ENCODE measurements at regions not wholly inside any gene's neighbourhood (a gene's known extent, or its start where the extent isn't known, plus 50 kb on each side); places are given as distances from the start of the nearest gene placed in this dataset.
"Not testable (repeated sequence)": the region's sequence is repeated elsewhere in the genome, so short reads cannot be mapped to it uniquely, and the experiment has no call there.

DNA sequence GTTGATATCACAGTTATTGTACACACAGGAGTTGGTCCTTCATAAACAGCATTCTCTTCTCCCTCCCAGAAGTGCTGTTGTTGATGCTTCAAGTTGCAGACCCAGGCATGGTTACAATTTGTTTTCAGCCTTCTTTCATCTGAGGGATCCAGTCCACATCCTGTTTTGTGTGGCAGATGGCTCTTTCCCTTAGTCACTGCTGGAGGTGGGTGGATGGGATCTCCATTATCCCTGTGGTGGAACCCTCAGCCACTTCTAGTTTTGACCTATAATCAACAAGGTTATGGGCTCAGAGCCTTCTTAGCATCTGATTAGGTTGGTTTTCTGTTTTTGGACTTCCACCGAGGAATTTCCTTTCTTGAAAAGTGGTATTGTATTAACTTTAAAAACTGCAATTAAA is 214.2 kb downstream of the SH2D4B start:
- DNase-seq (ENCODE audit: low read depth): no peak

DNA sequence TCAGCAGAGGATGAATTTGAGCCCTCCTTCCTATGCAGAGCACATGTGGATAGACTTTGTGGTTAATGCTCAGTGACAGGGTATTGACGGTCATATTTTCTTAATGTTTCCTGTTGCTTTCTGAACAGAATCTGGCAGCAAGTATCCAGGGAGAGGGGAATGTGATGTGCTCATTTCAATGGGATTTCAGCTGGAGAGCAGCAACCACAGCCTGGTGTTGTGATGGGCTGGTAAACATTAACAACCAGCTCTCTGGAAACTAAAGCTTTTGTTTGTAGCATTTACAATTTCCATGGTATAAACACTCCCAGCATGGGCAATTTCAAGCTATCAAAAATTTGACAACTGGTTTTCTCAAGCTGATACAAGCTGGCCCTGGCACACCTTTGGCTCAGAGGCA is 215.9 kb downstream of the SH2D4B start:
- DNase-seq (ENCODE audit: low read depth): no peak

DNA sequence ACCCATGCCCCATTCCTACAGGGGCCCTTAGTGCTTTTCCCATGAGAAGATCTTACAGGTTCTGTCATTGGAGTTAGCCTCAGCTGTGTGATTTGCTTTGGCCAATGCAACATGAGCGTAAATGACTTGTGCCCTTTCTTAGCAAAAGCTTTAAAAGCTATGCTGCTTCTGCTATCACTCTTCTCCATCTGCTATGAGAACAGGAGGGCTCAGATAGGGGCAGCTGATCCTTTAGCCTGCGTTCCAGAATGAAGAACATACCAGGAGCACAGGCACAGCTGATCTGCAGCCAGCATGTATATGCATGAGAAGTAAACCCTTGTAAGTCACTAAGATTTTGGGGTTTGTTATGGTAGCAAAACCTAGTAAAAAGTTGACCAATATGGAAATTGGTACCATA is 218.2 kb downstream of the SH2D4B start:
- DNase-seq (ENCODE audit: low read depth): no peak

DNA sequence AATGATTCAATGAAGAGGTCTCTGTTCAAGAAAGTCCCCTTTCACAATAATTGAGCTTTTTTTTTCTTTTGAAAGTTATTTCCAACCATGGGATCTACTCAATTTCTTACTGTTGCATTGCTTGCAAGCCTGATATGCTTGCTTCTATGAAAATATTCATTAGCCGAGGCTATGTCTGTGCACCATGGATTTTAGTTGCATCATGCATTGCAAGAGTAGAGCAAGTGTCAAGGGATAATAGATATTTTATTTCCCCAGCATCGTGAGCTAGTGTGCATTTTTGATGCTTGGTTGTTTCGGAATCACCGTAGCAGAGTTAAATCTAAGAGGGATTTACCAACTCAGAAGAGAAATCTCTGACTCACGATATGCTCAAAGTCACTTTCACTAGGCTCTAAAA is 222.0 kb downstream of the SH2D4B start:
- DNase-seq (ENCODE audit: low read depth): no peak

DNA sequence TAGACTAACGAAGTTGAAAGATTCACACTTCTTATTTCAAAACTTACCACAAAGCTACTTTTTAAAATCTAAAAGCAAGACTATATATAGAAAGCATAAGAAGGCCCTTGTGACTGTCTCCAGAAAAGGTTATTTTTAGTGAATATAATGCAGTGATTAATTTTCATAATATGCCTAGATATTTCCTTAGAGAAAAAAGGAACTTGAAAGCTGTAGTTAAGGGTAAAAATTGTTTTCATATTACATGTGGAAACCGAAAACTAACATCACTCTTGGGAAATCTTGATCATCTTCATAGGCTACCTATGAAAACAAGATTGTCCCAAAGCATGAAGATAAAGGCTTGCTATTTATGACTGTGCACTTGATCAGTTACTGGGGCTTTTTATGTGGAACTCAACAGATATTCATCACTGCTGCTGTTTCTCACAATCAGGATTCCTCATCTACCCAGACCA is 223.2 kb downstream of the SH2D4B start:
- no peak for DNase-seq (ENCODE audit: low read depth)

DNA sequence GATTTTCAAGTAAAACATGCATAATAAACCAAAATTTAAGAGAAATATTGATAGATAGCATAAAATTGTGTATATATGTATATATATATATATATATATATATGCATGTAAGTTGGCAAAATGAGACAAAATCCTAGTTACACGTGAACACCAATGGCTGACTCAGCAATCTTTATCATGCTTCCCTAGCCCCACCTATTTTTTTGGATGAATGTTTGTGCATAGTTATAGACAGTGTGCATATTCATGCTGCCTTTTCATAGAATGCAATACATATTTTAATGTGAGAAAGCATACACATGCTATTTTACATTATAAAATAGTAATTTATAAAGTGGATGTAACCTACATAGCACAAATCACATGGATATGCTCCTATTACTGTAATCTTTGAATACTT is 230.3 kb downstream of the SH2D4B start:
- no peak for DNase-seq (ENCODE audit: low read depth)

DNA sequence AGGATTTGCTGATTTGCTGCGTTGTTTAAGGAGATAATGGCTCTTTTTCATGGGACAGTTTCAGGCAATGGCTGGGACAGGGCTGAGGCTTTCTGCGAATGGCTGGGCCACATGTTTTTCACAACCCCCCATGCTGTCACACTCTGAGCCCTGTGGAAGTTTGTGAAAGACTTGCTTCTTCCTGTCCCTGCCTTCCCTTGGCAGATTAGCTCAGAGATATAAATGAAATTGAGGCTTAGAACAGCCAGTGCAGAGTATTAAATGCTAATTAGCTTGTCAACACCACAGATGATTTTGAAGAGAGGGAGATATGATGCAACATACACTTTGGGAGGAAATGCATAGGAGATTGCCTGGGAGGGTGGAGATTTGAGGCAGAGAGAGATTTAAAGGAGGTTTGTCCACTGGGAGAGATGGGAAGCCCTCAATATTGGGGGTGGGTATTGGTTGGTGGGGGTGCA is 232.0 kb downstream of the SH2D4B start:
- DNase-seq (ENCODE audit: low read depth): no peak

DNA sequence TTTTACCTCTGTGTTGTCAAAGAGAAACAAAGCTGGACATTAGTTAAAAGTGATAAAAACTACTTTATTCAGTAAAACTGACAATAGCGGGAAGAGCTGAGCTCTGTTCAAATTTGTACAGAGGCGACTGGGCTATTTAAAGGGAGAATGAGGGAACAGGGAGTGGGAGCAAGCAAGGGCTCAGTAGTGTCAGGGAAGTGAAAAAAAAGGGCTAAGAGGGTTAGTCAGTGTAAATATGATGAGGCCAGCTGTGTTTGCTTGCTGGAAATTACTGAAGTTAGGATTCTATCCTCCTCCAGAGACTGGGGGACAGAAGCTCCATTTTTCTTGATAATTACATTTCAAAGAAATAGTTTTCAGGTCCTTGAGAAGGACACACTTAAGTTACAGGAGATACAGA is 232.5 kb downstream of the SH2D4B start:
- DNase-seq (ENCODE audit: low read depth): no peak

DNA sequence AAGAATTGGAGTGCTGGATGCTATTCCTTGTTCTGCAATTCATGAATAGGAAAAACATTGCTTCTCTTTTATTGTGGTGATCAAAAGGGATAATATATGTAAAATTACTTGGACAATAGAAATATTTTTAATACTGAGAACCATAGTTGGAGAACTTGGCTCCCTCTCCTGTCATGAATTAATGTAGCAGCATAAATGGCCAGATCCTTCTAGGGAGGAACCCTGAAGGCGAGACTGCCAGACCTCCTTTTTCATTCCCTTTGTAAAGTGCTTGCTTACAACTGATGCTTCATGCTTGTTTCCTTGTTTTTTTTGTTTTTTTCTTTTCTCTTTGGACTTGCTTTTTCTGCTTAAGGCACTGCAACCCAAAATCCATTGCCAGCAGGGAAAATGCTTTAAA is 233.6 kb downstream of the SH2D4B start:
- no peak for DNase-seq (ENCODE audit: low read depth)

DNA sequence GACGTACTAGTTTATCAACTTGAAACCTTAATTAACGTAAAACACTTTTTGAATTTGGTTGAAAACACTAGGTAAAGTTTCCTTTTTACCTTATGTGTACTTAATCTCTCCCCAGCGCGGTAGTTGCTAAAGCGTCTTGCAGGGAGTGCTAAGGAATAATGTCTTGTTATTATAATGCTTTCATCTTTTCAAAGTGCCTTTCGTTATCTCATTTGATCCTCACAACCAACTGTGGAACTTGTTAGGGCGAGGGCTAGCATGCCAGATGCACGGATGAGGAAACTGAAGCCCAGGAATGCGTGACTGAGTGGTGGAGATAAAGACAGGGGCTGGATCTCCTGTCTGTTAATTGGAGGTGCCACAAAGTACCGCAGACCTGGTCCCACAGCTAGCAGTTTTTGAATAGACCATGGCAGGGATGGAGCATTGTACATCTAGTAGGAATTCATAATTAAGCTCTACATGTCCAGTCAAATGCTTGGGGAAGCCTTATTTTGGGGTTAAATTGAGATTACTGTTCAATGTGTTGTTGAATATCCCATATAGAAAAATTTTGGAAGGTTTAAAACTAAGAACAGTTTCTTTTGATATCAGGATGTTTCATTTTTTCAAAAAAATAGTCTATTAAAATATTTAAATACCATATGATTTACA is 234.3 kb downstream of the SH2D4B start:
- no peak for DNase-seq (ENCODE audit: low read depth)

DNA sequence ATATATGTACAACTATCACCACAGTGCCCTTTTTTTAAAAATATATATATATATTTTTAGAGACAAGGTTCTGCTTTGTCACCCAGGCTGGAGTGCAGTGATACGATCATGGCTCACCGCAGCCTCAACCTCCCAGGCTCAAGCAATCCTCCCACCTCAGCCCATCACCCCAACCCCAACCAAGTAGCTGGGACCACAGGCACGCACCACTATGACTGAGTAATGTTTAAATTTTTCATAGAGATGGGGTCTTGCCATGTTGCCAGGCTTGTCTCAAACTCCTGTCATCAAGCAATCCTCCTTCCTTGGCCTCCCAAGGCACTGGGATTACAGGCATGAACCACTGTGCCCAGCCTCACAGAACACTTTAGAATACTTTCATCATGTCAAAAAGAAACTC is 234.9 kb downstream of the SH2D4B start:
- DNase-seq (ENCODE audit: low read depth): no peak

DNA sequence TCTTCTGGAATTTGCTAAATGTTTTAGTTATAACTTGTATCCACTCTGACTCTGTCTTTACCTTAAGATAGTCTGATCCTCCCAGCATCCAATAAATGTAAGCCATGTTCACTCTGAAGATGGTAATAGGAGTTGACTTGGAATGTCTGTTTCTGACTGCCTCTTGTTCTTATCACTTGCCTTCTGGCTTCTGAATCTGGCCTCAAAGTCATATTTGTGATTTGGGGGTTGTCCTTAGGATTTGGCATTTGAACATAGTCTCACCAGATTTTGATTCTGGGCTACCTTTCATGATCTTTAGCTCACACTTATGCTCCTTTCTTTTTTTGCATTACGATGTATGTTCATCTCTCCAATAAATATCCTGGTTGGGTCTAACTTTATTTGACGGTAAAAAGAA is 247.0 kb downstream of the SH2D4B start:
- no peak for DNase-seq (ENCODE audit: low read depth)

DNA sequence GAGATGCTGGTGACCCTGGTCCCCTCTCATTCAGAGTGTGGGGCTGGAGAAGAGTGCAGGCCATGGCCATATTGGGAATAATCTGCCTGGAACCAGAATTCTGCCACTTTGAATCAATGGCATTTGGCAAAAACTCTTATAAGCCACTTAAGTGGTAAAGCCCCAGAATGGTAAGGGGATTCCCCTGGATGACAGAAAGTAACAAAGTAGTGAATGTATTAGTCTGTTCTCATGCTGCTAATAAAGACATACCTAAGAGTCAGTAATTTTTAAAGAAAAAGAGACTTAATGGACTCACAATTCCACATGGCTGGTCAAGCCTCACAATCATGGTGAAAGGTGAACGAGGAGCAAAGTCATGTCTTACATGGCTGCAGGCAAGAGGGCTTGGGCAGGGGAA is 248.6 kb downstream of the SH2D4B start:
- DNase-seq (ENCODE audit: low read depth): no peak

DNA sequence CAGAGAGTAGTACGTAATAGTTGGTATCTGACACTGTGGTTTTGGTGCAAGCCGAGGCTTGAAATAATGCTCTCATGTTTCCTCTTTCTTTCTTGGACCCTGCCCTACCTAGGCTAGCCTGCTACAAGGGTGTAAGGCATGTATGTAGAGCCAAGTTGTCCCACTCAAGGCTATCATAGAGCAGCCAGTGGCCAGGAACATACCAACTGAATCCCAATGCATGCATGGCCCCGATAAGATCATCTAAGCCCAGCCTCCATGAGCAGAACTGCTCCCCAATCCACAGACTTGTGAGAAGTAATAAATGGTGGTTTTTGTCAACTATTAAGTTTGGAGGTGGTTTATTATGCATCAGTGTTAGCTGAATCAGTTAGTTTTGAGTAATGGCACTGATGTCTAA is 250.2 kb downstream of the SH2D4B start:
- DNase-seq (ENCODE audit: low read depth): no peak

DNA sequence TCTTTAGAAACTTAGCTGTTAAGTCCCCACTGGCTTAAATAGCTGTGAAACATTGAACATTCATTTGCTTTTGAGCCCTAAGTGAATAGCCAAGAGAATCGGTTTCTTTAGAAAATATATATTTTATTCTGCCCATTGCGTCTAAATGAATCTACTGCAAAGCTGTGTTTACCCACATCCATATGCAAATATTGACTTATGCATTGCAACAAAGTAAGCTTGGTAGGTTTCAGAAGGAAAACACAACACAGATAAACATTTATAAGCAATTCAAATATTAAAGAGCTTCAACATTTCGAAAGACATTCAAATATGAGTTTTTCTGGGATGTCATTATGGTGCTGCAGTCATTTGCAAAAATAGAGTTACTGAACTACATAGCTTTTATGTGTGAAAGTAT is 257.3 kb downstream of the SH2D4B start:
- no peak for DNase-seq (ENCODE audit: low read depth)

DNA sequence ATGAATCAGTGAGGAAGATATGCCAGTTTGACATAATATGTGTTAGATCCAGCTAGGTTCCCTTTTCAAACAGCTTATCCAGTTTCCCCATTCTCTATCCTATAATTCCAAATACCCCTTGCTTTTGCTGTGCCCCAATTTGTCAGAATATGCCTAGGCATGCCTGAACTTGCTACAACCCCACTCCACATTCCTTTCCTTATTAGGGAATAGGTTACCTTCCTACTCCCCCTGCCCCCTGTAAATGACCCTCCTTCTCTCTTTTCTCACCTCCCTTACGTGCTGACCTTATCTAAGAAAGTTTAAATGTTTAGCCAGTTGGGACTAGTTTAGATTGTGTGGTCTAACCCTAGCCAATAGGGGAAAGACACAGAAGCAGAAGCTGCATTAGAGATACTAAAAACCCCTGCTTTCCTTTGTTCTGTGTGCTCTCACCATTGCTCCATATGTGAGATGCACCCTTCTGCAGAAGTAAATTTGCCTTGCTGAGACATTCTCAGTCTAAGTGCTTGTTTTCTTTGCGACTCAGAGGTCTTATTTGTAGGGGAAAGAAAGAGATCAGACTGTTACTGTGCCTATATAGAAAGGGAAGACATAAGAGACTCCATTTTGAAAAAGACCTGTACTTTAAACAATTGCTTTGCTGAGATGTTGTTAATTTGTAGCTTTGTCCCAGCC is 267.8 kb downstream of the SH2D4B start:
- no peak for DNase-seq (ENCODE audit: low read depth)

DNA sequence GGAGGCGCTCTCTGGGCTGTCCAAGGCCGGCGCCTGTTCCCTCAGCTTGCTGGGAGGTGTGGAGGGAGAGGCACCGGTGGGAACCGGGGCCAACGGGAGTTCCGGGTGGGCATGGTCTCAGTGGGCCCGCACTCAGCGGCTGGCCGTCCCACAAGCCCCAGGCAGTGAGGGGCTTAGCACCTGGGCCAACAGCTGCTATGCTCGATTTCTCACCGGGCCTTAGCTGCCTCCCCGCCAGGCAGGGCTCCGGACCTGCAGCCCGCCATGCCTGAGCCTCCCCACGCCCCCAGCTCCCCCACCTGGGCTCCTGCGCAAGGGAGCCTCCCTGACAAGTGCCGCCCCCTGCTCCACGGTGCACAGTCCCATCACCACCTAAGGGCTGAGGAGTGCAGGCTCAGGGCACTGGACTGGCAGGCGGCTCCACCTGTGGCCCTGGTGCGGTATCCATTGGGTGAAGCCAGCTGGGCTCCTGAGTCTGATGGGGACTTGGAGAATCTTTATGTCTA is 276.5 kb downstream of the SH2D4B start:
- DNase-seq (ENCODE audit: low read depth): no peak

DNA sequence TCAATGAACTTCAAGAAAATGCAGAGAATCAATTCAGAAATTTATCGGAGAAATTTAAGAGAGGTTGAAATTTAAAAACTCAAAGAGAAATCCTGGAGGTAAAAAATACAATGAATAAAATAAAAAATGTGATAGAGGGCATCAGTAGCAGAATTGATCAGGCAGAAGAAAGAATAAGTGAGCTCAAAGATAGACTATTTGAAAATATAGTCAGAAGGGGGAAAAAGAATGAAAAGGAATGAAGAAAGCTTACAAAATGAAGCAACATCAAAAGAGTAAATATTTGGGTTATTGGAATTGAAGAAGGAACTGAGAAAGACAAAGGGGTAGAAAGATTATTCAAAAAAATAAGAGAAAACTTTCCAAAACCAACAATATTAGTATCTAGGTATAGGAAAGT is 291.4 kb downstream of the SH2D4B start:
- DNase-seq (ENCODE audit: low read depth): no peak

DNA sequence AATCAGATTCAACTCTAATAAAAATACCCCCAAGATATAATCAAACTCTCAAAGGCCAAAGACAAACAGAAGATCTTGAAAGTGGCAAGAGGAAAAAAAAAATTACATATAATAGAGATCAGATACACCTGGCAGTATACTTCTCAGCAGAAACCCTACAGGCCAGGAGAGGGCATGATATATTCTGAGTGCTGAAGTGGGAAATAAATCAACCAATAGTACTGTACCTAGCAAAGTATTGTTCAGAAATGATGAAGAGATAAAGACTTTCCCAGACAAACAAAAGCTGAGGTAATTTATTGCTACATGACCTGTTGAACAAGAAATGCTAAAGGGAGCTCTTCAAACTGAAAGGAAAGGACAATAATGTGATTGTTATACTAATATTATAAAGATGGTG is 291.9 kb downstream of the SH2D4B start:
- no peak for DNase-seq (ENCODE audit: low read depth)

DNA sequence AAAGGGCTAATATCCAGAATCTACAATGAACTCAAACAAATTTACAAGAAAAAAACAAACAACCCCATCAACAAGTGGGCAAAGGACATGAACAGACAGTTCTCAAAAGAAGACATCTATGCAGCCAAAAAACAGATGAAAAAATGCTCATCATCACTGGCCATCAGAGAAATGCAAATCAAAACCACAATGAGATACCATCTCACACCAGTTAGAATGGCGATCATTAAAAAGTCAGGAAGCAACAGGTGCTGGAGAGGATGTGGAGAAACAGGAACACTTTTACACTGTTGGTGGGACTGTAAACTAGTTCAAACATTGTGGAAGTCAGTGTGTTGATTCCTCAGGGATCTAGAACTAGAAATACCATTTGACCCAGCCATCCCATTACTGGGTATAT is 295.0 kb downstream of the SH2D4B start:
- not testable (repeated sequence) for DNase-seq (ENCODE audit: low read depth)

DNA sequence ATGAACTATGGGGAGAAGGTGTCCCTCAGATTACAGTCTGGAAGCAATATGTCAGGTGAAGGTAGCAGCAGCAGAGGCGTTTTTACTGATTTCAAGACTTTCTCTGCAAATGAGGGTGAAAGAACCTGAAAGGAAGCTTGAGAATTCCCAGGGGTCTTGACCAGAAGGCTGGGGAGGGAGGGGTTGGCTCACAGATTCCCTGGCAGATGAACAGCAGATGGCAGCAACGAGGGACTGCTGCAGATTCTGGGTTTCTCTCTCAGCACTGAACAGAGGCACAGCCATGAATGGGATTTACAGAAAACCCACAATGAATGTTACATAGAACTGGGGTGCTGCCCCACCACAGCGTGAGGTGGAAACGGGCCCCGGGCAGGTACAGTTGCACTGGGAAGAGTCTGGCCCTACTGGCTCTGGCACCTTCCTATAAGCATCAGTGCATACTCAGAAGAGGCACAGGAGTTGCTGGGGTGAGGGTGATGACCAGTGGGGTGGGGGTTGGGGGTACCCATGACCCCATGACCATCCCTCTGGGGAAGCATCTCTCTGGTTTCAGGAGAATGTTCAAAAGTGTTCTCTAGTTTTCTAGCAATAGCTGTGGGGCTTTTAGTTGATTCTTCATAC is 317.8 kb downstream of the SH2D4B start:
- DNase-seq (ENCODE audit: low read depth): no peak

DNA sequence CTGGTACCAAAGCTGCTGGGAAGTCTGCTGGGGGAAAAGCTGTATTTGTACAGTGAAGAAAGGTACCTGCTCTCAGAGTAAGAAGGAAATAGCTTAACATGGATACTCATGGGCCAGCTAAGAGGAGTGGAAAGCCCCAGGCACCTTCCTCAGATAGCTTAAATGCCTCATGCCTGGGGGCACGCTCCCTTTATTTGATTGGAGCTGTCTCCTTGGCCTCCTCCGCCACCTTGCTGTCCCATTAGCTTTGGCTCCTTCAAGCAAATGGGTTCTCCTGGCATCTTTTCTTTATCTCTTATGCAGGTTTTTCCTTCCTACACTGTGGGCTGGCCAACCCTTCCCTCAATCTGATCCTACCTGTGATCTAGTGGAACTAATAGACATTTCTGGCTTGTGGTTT is 318.5 kb downstream of the SH2D4B start:
- DNase-seq (ENCODE audit: low read depth): no peak

DNA sequence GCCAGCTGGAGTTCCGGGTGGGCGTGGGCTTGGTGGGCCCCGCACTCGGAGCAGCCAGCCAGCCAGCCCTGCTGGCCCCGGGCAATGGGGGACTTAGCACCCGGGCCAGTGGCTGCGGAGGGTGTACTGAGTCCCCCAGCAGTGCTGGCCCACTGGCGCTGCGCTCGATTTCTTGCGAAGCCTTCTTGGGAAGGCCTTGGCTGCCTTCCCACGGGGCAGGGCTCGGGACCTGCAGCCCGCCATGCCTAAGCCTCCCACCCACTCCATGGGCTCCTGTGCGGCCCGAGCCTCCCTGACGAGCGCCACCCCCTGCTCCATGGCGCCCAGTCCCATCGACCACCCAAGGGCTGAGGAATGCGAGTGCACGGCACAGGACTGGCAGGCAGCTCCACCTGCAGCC is 321.6 kb downstream of the SH2D4B start:
- DNase-seq (ENCODE audit: low read depth): not testable (repeated sequence)

Data from stimulated activated CD8-positive, alpha-beta memory T cell treated with anti-CD3 and anti-CD28 coated beads, Interleukin-15, amount 100 ng/mL, for 1 hour (primary cell).